Limb (tissue), 2 donors: ENCODE measurements at regions not wholly inside any gene's neighbourhood (a gene's known extent, or its start where the extent isn't known, plus 50 kb on each side); places are given as distances from the start of the nearest gene placed in this dataset.
A peak's percentile ranks its signal among the peaks of the same experiment; 100 is the strongest.
"Not testable (repeated sequence)": the region's sequence is repeated elsewhere in the genome, so short reads cannot be mapped to it uniquely, and the experiment has no call there.

Experiments used
- DNase-seq, 2 donors: peaks; one replicate each; pipeline ENCODE4 v3.0.0-alpha.2; 2016; ENCODE audit errors: extremely low spot score in 2 of 2

DNA sequence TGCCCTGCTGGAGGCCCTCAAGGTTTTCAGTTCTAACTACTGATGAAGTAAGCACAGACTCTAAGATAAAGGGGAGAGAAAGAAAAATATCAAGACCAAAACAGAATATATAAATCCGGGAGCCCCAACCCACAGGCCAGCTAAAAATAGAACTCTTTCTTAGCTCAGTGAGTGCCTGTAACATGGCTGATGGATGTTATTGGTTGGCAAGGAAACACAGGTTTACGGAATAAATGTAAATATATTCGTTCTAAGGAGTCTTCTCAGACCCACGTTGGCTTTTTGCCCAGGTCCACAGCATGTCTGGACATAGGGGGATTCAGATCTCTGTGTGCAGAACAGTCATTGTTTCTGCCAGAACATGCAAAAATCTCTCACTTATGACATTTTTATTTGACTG, 139.0 kb upstream of the SERPINE2 start:
- peak; percentile 63 to 87 for DNase-seq

DNA sequence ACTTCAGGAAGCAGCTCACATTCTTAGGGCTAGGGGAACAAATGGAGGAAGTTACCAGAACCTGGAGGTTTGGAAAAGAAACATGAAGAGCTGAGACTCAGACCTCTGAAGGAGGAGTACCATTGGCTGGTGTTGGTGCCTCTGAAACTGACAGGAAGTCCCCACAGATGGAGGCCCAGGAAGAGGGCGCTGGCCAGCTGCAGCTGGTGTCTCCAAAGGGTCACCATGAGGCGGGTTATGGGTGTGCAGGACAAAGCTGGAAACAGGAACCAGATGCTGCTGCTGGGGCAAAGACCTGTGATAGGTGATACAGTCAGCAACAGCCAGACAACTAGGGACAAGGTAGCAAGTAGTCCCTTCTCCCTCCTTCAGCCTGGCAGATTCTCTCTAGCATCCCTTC, 136.5 kb upstream of the SERPINE2 start:
- no peak for DNase-seq

DNA sequence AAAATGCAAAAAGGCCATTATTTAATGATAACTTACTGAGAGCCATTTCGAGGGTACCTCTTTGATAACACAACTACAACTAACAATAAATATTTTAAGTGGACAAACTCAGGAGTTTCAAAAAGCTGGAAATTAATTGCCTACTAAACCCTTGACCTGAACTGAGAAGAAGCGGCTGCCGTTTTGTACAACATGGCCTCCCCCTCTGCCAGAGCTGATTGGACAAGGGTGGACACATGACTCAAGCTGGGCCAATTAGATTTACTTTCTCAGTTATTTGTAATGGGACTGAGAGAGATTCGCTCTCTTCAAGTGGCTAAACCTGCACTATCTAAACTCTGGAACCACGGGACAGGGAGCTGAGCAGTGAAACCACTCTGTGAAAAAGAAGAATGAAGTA, 135.9 kb upstream of the SERPINE2 start:
- DNase-seq, result no peak

DNA sequence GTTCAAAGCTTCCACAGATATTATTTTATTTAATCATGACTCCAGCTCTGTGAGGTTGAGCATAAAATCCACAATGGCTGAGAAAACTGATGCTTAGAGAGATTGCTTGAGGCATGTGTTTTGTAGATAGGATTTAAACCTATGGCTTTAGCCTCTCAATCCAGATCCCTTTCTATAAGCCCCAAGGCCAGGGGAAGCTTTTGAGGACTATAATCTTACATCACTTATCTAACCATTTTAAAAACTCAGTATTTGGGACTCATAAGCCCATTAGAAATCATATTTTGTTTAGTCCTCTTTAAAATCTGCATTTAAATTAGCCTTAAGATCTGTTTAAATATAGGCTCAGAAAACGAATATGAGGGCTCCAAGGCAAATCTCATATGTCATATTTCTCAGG, 135.4 kb upstream of the SERPINE2 start:
- no peak for DNase-seq

DNA sequence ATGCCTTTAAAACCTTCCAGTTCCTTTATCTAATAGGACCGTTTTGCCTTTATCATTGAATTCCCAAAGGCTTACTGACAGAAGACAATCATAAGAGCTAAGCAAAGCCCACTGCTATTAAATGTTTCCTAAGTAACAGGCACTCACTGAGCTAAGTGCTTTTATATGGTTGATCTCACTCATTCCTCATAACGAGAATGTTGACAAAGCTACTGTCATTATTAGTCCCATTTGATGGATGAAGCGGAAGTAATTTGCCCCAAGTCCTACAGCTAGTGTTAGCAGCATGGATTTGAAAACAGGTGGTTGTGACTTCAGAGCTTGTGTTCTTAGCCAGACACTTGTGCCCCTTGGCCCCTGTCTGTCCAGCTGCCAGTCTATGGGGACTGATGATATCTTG, 134.8 kb upstream of the SERPINE2 start:
- DNase-seq, result no peak

DNA sequence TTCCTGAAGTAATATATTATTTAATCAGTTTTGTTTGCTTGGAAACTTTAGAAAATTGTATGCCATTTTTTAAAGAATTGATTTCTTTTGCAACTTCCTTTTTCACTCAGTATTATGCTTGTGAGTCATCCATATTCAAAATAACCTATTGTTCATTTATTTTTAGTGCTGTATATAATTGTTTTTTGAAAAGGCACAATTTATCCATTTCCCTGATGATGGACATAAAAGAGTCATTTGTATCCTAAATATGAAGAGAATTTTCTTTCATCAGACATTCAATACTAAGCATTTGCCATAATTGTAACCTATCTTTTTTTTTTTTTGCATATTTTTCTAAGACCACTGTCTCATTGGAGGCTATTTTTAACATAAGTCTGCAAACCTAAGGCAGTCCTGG, 134.1 kb upstream of the SERPINE2 start:
- DNase-seq, result no peak

DNA sequence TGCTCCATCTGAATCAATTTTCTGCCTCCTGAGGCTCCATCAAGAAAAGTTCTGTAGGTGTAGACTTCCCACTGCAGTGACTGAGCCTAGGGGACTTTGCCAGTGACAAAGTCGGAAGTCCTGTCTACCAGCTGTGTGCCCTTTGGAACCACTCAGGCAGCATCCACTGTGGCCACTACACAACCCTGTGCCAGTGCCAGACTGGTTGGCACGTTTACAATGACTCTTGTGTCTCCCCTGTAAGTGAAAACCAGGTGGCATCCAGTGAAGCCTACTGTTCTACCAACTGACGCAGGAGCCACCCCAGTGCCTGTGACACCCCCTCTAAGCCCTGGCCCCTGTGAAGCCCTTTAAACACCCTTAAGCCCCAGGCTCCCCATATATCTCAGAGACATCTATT, 132.1 kb upstream of the SERPINE2 start:
- no peak for DNase-seq

DNA sequence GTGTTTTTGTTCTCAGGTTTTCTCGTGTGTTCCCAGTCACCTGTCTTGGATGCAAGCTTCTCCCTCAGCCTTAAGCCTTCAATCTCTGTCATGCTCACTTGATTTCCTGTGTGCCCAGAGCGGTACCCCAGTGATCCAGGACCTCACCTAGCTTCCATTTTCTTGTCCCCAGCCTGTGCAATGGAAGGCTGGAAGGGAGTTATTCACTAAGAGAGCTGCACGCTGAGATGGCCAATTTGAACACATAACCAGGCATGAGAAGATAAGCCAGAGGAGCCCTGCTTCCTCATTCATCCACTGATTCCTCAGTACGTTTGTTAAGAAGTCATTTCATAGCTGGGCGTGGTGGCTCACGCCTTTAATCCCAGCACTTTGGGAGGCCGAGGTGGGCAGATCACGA, 130.8 kb upstream of the SERPINE2 start:
- DNase-seq, result no peak

DNA sequence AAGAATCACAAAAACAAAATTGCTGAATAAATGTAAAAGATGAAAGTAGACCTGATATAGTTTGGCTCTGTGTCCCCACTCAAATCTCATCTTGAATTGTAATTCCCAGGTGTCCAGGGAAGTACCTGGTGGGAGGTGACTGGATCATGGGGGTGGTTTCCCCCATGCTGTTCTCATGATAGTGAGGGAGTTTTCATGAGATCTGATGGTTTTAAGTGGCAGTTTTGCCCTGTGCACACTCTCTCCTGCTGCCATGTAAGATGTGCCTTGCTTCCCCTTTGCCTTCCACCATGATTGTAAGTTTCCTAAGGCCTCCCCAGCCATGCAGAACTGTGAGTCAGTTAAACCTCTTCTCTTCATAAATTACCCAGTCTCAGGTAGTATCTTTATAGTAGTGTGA, 128.7 kb upstream of the SERPINE2 start:
- DNase-seq, result not testable (repeated sequence)

DNA sequence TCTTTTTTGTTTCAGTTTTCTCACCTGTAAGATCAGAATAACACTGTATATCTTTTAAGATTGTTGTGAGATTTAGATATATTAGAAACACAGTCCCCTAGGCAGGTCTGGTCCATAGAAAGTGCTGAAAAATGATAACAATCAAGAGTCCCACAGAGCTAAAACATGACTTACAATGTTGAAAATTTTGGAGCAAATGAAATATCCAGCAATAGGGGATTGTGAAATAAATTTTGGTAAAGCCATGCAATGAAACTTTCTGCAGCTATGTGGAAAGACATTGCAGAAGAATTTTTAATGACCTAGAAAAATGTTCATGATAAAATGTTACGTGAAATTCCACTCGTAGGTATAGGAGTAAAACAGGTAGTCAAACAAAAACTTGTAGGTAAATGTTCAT, 127.6 kb upstream of the SERPINE2 start:
- no peak for DNase-seq

DNA sequence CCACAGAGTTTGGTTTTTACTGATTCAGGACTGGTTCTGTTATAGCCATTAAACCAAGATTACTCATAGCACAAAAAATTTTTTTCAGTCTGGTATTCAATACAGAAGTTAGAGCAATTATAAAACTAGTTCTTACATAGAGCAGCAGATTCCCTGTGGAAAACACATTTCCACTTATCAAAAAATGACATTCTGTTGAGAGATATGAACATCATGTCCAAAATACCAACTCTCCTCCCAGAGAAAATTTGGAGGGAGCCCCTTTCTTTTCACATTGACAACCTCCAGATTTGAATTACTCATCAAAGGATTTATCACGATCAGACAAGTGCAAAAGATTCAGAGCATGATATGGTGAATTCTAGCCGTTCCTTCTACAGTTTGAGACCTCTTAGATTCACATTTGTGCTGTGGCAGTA, 126.8 kb upstream of the SERPINE2 start:
- DNase-seq, result no peak

DNA sequence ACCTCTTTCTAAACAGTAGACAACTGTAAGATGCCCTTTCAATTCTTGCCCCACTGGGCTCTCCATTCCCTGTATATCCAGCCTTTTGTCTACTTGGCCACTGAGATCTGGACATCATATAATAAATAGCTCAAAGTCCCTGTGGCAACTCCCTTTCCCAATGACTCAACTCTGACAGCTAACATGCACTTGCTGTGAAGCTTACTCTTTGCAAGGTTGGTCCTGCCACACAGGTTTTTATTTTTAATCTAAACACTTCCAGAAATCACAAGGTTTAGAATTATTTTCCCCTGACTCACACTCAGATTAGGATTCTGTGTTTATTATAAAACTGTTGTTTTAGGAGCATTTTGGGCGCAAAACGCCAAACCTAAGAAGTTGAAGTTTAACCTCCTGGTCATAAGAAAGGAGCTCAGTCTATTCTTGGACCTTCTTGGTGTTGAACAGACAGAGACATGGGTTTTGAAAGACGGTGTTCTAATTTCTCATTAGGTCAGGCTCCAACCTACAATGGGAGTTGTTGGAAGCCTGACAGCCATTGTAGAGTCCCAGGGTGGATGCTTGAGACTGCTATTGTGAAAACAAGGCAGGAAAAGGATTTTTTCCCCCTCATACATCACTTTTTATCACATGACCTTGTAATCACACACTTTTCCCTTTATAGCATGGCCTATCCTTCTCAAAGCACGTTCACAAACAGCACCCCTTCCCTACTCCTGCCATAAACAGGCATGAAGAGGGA, 124.7 kb upstream of the SERPINE2 start:
- no peak for DNase-seq

DNA sequence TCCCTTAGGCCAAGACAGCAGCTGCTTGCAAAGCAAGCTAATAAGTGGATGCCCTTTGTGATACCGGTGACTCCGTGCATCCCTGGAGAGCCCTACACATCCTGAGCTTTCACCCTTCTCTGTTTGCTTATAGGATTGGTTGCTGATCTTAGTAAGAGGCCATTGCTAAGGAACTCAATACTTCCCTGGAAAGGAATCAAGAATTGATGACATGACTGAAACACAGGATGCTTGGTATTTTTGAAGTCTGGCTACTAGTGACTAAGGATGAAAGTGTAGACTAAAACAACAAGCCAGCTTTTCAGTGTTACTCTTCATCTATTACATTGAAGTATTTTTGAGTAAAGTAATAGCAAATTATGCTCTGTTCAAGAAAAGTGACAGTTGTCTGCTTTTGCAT, 123.0 kb upstream of the SERPINE2 start:
- DNase-seq, result no peak

DNA sequence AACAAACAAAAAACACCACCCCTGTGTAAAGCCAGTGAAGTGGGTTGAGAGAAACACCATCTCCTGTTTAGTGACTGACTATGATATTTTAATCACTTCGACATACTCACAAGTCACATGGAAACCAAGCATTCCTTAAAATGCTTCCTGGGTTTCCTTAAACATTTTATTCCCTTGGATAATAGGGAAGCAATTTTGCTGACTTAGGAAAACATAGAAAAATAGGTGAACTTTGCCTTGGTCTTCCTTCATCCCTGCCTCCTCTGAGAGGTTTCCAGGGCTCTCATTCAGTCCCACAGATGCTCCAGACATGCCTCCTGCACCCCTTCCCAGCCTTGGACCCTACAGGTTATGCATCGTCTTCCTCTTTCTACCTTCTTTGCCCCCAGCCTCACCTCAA, 122.6 kb upstream of the SERPINE2 start:
- no peak for DNase-seq

DNA sequence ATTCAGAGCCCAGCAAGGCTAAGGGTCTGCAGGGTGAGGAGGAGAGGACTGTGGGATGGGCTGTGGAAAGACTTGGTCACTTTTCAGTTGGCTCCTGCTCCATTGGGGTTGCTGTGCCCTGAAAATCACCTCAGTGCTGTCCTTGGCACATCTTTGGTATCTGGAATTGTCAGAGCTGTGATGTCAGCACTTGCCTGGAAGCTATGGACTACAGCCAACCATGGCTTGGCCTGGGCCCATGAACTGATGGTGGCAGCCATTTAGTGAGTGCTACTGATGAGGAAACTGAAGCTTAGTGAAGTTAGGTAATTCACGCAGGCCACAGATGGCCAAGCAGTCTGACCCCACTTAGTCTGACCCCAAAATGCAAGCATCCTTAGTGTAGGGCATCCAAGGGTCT, 121.8 kb upstream of the SERPINE2 start:
- DNase-seq, result no peak

DNA sequence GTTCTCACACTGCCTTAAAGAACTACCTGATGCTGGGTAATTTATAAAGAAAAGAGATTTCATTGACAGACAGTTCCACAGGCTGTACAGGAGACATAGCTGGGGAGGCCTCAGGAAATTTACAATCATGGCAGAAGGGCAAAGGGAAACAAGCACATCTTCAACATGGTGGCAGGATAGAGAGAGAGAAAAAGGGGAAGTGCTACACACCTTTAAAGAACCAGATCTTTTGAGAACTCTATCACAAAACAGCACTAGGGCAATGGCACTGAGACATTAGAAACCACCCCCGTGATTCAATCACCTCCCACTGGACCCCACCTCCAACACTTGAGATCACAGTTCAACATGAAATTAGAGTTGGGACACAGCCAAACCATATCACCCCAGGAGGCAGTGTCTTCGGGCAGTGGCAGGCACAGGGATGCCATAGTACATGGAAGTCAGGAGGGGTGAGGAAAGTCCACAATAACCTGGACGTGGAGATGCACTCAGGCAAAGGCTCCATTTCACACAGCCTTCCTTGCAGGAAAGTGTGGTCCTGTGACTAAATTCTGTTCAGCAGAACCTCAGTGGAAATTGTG, 120.4 kb upstream of the SERPINE2 start:
- DNase-seq, result no peak

DNA sequence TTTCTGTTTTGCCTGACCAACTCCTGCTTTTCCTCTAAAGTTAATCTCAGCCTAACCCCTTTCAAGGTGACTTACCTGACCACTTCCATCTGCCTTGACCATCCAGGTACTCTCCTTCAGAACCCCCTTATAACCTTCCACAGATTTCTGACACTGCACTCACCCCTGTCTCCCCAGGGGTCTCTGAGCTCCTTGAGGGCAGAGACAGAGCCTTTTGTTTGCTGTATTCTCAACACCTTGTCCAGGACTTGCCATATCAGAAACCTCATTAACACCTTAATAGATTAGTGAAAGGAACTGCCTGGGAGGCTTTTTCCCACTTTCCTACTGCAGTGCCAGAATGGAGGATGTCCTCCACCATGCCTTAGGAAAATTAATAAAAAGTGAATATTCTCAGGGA, 119.7 kb upstream of the SERPINE2 start:
- DNase-seq, result no peak

DNA sequence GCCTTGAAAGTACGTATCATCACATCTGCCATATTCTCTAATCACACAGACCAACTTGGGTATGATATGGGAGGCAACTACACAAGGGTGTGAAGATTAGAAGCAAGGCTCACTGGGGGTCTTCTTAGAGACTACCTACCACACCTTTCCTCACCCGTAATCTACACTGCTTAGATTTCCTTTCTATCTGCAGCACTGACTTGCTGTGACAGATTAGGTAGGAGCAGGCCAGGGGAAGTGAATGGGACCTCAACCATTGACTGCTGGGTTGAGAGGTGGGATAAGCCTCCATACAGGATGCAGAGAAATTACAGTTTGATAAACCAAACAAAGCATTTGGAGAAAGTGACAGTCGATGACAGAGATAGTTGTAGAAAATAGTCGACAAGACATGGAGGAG, 119.0 kb upstream of the SERPINE2 start:
- no peak for DNase-seq

DNA sequence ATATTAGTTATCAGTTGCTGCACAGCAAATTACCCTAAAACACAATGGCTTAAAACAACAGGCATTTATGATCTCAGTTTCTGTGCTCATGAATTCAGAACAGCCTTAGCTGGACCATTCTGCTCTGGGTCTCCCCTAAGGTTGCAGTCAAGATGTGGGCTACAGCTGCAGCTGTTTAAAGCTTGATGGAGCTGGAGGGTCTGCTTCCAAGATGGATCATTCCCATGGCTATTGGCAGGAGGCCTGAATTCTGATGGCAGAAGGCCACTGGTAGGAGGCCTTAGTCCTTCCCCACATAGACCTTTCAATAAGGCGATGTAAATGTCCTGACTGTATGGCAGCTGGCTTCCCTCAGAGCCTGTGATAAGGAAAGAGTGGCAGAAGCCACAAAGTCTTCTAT, 118.6 kb upstream of the SERPINE2 start:
- DNase-seq, result peak in 1 of 2 donors; percentile 47

DNA sequence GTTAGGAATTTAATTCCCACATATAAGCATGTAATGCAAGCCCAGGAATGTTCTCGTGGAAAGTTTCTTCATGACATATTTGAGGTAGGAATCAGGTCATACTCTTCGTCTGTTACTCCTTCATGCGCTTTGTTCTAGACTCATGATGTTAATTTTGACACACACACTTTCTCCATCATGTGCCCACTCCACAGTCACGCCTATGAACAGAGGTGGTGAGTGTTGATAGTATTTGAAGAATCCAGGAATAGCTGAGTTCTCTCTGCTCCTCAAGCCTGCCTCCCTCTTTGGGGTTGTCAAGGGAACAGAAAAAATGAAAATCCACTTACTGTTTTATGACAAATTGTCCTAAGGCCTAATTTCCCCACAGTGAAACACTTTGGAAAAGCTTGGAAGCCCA, 117.3 kb upstream of the SERPINE2 start:
- DNase-seq, result no peak

DNA sequence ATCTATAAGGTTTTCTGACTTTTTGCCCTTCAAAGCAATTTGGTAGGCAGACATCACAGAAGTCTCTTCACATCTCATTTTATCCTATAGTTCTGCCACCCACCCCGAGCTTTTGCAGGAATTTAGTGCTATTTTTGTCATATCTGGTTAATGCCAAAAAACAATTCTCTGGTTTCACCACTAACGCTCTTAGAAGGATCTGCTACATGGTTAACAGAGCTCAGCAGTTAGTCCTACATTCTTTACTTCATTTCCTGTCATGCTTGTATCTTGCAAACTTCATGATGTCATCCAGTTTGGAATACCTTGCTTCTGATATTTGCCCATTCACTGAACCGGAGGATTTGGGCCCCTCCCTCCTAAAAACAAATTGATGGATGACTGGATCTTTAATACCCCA, 116.8 kb upstream of the SERPINE2 start:
- DNase-seq, result no peak

DNA sequence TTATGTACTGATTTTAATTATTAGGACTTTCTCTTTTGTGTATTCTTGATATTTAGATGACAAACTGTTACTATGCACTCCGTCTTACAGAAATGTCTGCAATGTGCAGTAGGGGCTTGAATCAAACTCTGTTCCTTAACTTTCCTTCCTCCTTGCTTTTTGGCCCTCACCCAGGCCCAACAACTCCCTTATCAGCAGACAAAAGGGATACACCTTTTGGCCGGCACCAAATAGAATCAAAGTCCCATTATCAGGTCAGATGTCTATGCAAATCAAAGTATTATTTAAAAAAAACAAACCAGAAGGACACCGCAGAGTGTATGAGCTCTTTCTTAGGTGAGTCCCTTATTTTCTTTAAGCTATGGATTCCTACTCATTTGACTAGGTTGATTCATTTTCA, 116.3 kb upstream of the SERPINE2 start:
- no peak for DNase-seq

DNA sequence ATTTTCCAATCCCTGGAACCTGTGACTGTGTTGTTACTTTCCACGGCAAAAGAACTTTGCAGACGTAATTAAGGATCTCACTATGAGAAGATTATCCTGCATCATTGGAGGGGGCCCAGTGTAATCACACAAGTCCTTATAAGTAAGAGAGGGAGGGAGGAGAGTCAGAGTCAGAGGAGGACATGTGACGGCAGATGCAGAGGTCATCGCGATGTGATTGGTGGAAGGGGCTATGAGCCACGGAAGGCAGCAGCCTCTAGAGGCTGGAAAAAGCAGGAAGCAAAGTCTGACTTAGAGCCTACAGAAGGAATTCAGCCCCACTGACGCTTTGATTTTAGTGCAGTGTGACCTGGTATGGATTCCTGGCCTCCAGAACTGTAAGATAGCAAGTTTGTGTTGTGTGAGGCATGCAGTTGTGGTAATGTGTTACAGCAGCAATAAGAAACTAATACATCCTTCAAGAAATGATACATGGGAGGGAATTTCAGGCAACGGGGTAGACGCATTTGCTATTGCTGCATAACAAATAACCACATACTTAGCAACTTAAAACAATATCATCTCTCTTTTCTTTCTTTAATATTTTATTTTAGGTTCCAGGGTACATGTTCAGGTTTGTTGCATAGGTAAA, 112.7 kb upstream of the SERPINE2 start:
- DNase-seq, result no peak
